ENCODE measurements at regions not wholly inside any gene's neighbourhood (a gene's known extent, or its start where the extent isn't known, plus 50 kb on each side); places are given as distances from the start of the nearest gene placed in this dataset.

DNA sequence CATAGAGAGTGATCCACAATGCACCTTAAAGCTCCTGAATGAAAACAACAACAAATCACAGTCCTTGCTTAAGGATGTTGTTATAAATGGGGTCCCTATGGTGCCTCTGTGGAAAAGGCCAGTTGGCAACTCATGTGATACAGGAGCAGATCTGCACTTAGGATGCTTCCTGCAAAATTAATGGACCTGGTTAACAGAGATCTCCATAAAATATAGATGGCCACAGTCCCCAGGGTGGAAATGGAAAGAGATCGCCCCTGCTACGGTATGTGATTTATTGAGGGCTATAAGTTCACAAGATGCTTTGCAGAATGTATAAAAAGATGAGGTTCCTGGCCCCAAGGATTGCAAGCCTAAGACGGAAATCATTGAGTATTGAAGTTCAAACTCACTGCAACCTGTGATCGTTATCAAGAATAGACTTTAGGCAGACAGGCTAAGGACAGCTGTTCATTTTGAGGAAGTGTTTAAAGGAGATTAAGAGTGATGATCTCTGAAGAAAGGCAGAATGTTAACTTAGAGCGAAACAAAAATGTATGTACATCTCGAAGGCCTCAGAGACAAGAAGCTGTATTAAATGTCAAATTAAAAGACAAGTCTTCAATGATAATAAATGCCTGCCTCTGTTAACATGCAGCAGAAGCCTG, 174.1 kb upstream of the PLPP4 start:
- 89 to 94% methylated on average over 6 of the region's 6 CpGs for WGBS, 2 experiments (ENCODE audit: insufficient coverage in 1 of 2, insufficient read length in 1 of 2)
- Histone ChIP-seq H3K9ac (ENCODE audit: extremely low read depth, low read length, poor library complexity, severe bottlenecking) (no peak overlapping the region), H3K4me1 (ENCODE audit: control insufficient read depth, insufficient read depth, low read length) (no peaks in the 10 kb centered on the region), H3K36me3 (ENCODE audit: control insufficient read depth, insufficient read depth, low read length) (no peaks in the 10 kb centered on the region), H3K27ac (ENCODE audit: low read depth, low read length) (no peak overlapping the region), H3K4me3 (ENCODE audit: low read length) (no peak overlapping the region), H3K27me3 (ENCODE audit: control insufficient read depth, insufficient read depth, low read length, poor library complexity, severe bottlenecking) (no peaks in the 10 kb centered on the region), H3K9me3 (ENCODE audit: control insufficient read depth, low read length) (no peaks in the 10 kb centered on the region)
- Mint-ChIP-seq H3K9me3 (no peaks in the 10 kb centered on the region), H3K4me3 (no peak overlapping the region), H3K4me1 (no peaks in the 10 kb centered on the region), H3K36me3 (ENCODE audit: low read depth) (no peaks in the 10 kb centered on the region), H3K27ac (no peak overlapping the region), H3K27me3 (ENCODE audit: insufficient read depth) (no peaks in the 10 kb centered on the region)
- DNase-seq, result no peak
- TF ChIP-seq CTCF (conservative IDR thresholded peaks at IDR 0.05), result no peak

GRCh38 chr10:120285408-120285807, 171.6 kb upstream of the PLPP4 start:
- no peaks in the 10 kb centered on the region for H3K9me3 Mint-ChIP-seq
- H3K27me3 Mint-ChIP-seq (ENCODE audit: insufficient read depth), result no peaks in the 10 kb centered on the region
- Histone ChIP-seq H3K27ac (ENCODE audit: low read depth, low read length) (no peak overlapping the region), H3K4me1 (ENCODE audit: control insufficient read depth, insufficient read depth, low read length) (no peaks in the 10 kb centered on the region), H3K27me3 (ENCODE audit: control insufficient read depth, insufficient read depth, low read length, poor library complexity, severe bottlenecking) (no peaks in the 10 kb centered on the region), H3K36me3 (ENCODE audit: control insufficient read depth, insufficient read depth, low read length) (no peaks in the 10 kb centered on the region), H3K9me3 (ENCODE audit: control insufficient read depth, low read length) (no peaks in the 10 kb centered on the region), H3K9ac (ENCODE audit: extremely low read depth, low read length, poor library complexity, severe bottlenecking) (no peak overlapping the region), H3K4me3 (ENCODE audit: low read length) (no peak overlapping the region)
- WGBS, 2 experiments (ENCODE audit: insufficient coverage in 1 of 2, insufficient read length in 1 of 2), result 91% methylated on average over 5 to 6 of the region's 6 CpGs
- no peaks in the 10 kb centered on the region for H3K4me1 Mint-ChIP-seq
- DNase-seq, result no peak
- no peak for TF ChIP-seq CTCF (conservative IDR thresholded peaks at IDR 0.05)
- H3K27ac Mint-ChIP-seq, result no peak overlapping the region
- H3K4me3 Mint-ChIP-seq, result no peak overlapping the region
- no peaks in the 10 kb centered on the region for H3K36me3 Mint-ChIP-seq (ENCODE audit: low read depth)

GRCh38 chr10:120286280-120286679, 170.7 kb upstream of the PLPP4 start:
- H3K27me3 ChIP-seq (ENCODE audit: control insufficient read depth, insufficient read depth, low read length, poor library complexity, severe bottlenecking), result no peaks in the 10 kb centered on the region
- H3K9ac ChIP-seq (ENCODE audit: extremely low read depth, low read length, poor library complexity, severe bottlenecking), result no peak overlapping the region
- H3K4me3 Mint-ChIP-seq, result no peak overlapping the region
- H3K36me3 Mint-ChIP-seq (ENCODE audit: low read depth), result no peaks in the 10 kb centered on the region
- DNase-seq, result no peak
- 95% methylated on average over 3 of the region's 3 CpGs; no CpG with 5 or more reads in 1 of the 2 experiments for WGBS, 2 experiments (ENCODE audit: insufficient coverage in 1 of 2, insufficient read length in 1 of 2)
- no peak overlapping the region for H3K27ac ChIP-seq (ENCODE audit: low read depth, low read length)
- no peak overlapping the region for H3K4me3 ChIP-seq (ENCODE audit: low read length)
- H3K4me1 Mint-ChIP-seq, result no peaks in the 10 kb centered on the region
- H3K27me3 Mint-ChIP-seq (ENCODE audit: insufficient read depth), result no peaks in the 10 kb centered on the region
- H3K4me1 ChIP-seq (ENCODE audit: control insufficient read depth, insufficient read depth, low read length), result no peaks in the 10 kb centered on the region
- TF ChIP-seq CTCF (conservative IDR thresholded peaks at IDR 0.05), result no peak
- no peaks in the 10 kb centered on the region for H3K9me3 ChIP-seq (ENCODE audit: control insufficient read depth, low read length)
- H3K27ac Mint-ChIP-seq, result no peak overlapping the region
- H3K9me3 Mint-ChIP-seq, result no peaks in the 10 kb centered on the region
- H3K36me3 ChIP-seq (ENCODE audit: control insufficient read depth, insufficient read depth, low read length), result no peaks in the 10 kb centered on the region
